Glutamatergic neuron (in vitro differentiated cells): ENCODE measurements at regions not wholly inside any gene's neighbourhood (a gene's known extent, or its start where the extent isn't known, plus 50 kb on each side); places are given as distances from the start of the nearest gene placed in this dataset.

Experiments used
- DNase-seq: peaks from one replicate; pipeline ENCODE4 v3.0.0; 2022
- H3K27ac Mint-ChIP-seq: one replicate; pipeline ENCODE4 v1.8.0; 2020; ENCODE audit warnings: mild to moderate bottlenecking, mixed read lengths, inconsistent platforms; ENCODE audit not compliant: unreplicated experiment
- H3K27me3 Mint-ChIP-seq: one replicate; pipeline ENCODE4 v1.8.0; 2020; ENCODE audit warnings: mild to moderate bottlenecking, moderate library complexity, mixed read lengths, inconsistent platforms; ENCODE audit not compliant: unreplicated experiment
- H3K36me3 Mint-ChIP-seq: one replicate; pipeline ENCODE4 v1.8.0; 2020; ENCODE audit warnings: mild to moderate bottlenecking, mixed read lengths, inconsistent platforms; ENCODE audit not compliant: unreplicated experiment
- H3K4me1 Mint-ChIP-seq: one replicate; pipeline ENCODE4 v1.8.0; 2020; ENCODE audit warnings: mild to moderate bottlenecking, low read depth, mixed read lengths, inconsistent platforms; ENCODE audit not compliant: unreplicated experiment
- H3K4me3 Mint-ChIP-seq: one replicate; pipeline ENCODE4 v1.8.0; 2020; ENCODE audit warnings: mild to moderate bottlenecking, mixed read lengths, inconsistent platforms; ENCODE audit not compliant: unreplicated experiment
- H3K9me3 Mint-ChIP-seq: one replicate; pipeline ENCODE4 v1.8.0; 2020; ENCODE audit warnings: mild to moderate bottlenecking, moderate library complexity, mixed read lengths, inconsistent platforms; ENCODE audit not compliant: unreplicated experiment
- CTCF ChIP-seq: fragments of 200-600 bp; sonication (generic); IDR thresholded peaks from one replicate; pipeline ENCODE4 v1.5.0; 2021; ENCODE audit not compliant: partially characterized antibody, unreplicated experiment

- no peaks in the 10 kb centered on the region for H3K4me1 Mint-ChIP-seq
- no peak for DNase-seq
- peaks cover 2% of the 10 kb centered on the region for H3K27me3 Mint-ChIP-seq
- TF ChIP-seq CTCF: no peak
- H3K9me3 Mint-ChIP-seq: no peaks in the 10 kb centered on the region
- no peak overlapping the region for H3K27ac Mint-ChIP-seq
- H3K4me3 Mint-ChIP-seq: no peak overlapping the region
- no peaks in the 10 kb centered on the region for H3K36me3 Mint-ChIP-seq
Observed at GRCh38 chr1:172977296-172978017, 73.3 kb downstream of the TNFSF18 start.

- no peak overlapping the region for H3K27ac Mint-ChIP-seq
Observed at GRCh38 chr1:172978595-172978994, 72.1 kb downstream of the TNFSF18 start.

GRCh38 chr1:172979828-172980227, 70.9 kb downstream of the TNFSF18 start:
- peaks cover 2% of the 10 kb centered on the region for H3K27me3 Mint-ChIP-seq

More at GRCh38 chr1:172978595-172978994, 72.1 kb downstream of the TNFSF18 start:
- Mint-ChIP-seq H3K4me1 (no peaks in the 10 kb centered on the region), H3K36me3 (no peaks in the 10 kb centered on the region), H3K4me3 (no peak overlapping the region), H3K9me3 (no peaks in the 10 kb centered on the region), H3K27me3 (peaks cover 2% of the 10 kb centered on the region)
- no peak for DNase-seq
- TF ChIP-seq CTCF: no peak

GRCh38 chr1:172980456-172980855, 70.3 kb downstream of the TNFSF18 start:
- no peaks in the 10 kb centered on the region for H3K4me1 Mint-ChIP-seq
- DNase-seq: no peak
- H3K9me3 Mint-ChIP-seq: no peaks in the 10 kb centered on the region
- H3K27me3 Mint-ChIP-seq: peaks cover 2% of the 10 kb centered on the region
- no peak for TF ChIP-seq CTCF
- no peak overlapping the region for H3K27ac Mint-ChIP-seq
- H3K36me3 Mint-ChIP-seq: no peaks in the 10 kb centered on the region
- no peak overlapping the region for H3K4me3 Mint-ChIP-seq

More at GRCh38 chr1:172979828-172980227, 70.9 kb downstream of the TNFSF18 start:
- H3K27ac Mint-ChIP-seq: no peak overlapping the region
- DNase-seq: no peak
- no peak for TF ChIP-seq CTCF
- H3K4me1 Mint-ChIP-seq: no peaks in the 10 kb centered on the region
- H3K9me3 Mint-ChIP-seq: no peaks in the 10 kb centered on the region
- H3K36me3 Mint-ChIP-seq: no peaks in the 10 kb centered on the region
- H3K4me3 Mint-ChIP-seq: no peak overlapping the region

- Mint-ChIP-seq H3K27me3 (peaks cover 2% of the 10 kb centered on the region), H3K4me1 (no peaks in the 10 kb centered on the region), H3K36me3 (no peaks in the 10 kb centered on the region), H3K27ac (no peak overlapping the region), H3K4me3 (no peak overlapping the region), H3K9me3 (no peaks in the 10 kb centered on the region)
- no peak for TF ChIP-seq CTCF
- no peak for DNase-seq
Observed at GRCh38 chr1:172980971-172981370, 69.8 kb downstream of the TNFSF18 start.
